GM12864 (cell line): ENCODE measurements at regions not wholly inside any gene's neighbourhood (a gene's known extent, or its start where the extent isn't known, plus 50 kb on each side); places are given as distances from the start of the nearest gene placed in this dataset.

Experiments
- DNase-seq: peaks from one replicate; pipeline ENCODE4 v3.0.0-alpha.2; 2011; ENCODE audit warnings: low read depth
- H3K4me3 ChIP-seq: 2 replicates; pipeline ENCODE4 v1.5.1; 2011; ENCODE audit warnings: mild to moderate bottlenecking, low read depth, low read length, control low read depth
- CTCF ChIP-seq: IDR thresholded peaks from 2 replicates; pipeline ENCODE4 v1.5.1; 2011; ENCODE audit warnings: low read depth, mild to moderate bottlenecking, moderate library complexity, low read length, control low read depth, inconsistent platforms; ENCODE audit errors: missing control alignments

- TF ChIP-seq CTCF, result no peak
- H3K4me3 ChIP-seq, result no peak overlapping the region
- DNase-seq, result no peak
Measured at GRCh38 chr2:118300832-118301231, 212.6 kb downstream of the INSIG2 start.

GRCh38 chr2:118296663-118297062 lies 208.4 kb downstream of the INSIG2 start:
- no peak overlapping the region for H3K4me3 ChIP-seq
- TF ChIP-seq CTCF, result no peak
- DNase-seq, result no peak

- H3K4me3 ChIP-seq, result no peak overlapping the region
- TF ChIP-seq CTCF, result no peak
- no peak for DNase-seq
Measured at GRCh38 chr2:118295592-118296390, 207.5 kb downstream of the INSIG2 start.

GRCh38 chr2:118294063-118294462 lies 205.8 kb downstream of the INSIG2 start:
- no peak for DNase-seq
- H3K4me3 ChIP-seq, result no peak overlapping the region
- no peak for TF ChIP-seq CTCF

- H3K4me3 ChIP-seq, result no peak overlapping the region
- no peak for DNase-seq
- no peak for TF ChIP-seq CTCF
Measured at GRCh38 chr2:118292991-118293390, 204.7 kb downstream of the INSIG2 start.

- no peak for DNase-seq
- no peak for TF ChIP-seq CTCF
- H3K4me3 ChIP-seq, result no peak overlapping the region
Measured at GRCh38 chr2:118291251-118291880, 203.1 kb downstream of the INSIG2 start.
